Smooth muscle cell (in vitro differentiated cells): ENCODE measurements at regions not wholly inside any gene's neighbourhood (a gene's known extent, or its start where the extent isn't known, plus 50 kb on each side); places are given as distances from the start of the nearest gene placed in this dataset.
"Not testable (repeated sequence)": the region's sequence is repeated elsewhere in the genome, so short reads cannot be mapped to it uniquely, and the experiment has no call there.

Experiments used
- DNase-seq: peaks from one replicate; lab custom pipeline; 2025; ENCODE audit not compliant: unreplicated experiment; lab: John Stamatoyannopoulos, UW
- H2AFZ ChIP-seq: fragments of 200-600 bp; sonication (generic); 2 replicates; pipeline ENCODE4 v1.6.0; 2016; ENCODE audit warnings: antibody characterized with exemption, low read depth, mild to moderate bottlenecking
- H3F3A ChIP-seq: fragments of 200-600 bp; sonication (generic); 2 replicates; pipeline ENCODE4 v1.6.0; 2017; ENCODE audit warnings: antibody characterized with exemption, low read depth
- H3K27ac ChIP-seq: fragments of 200-600 bp; sonication (generic); 2 replicates; pipeline ENCODE4 v1.5.1; 2016; ENCODE audit warnings: low read depth, mild to moderate bottlenecking
- H3K27me3 ChIP-seq: fragments of 200-600 bp; sonication (generic); 2 replicates; pipeline ENCODE4 v1.6.1; 2016; ENCODE audit warnings: low read depth, mild to moderate bottlenecking
- H3K36me3 ChIP-seq: fragments of 200-600 bp; sonication (generic); 2 replicates; pipeline ENCODE4 v1.5.1; 2016; ENCODE audit warnings: low read depth
- H3K4me1 ChIP-seq: fragments of 200-600 bp; sonication (generic); 2 replicates; pipeline ENCODE4 v1.5.1; 2016; ENCODE audit warnings: low read depth
- H3K4me2 ChIP-seq: fragments of 200-600 bp; sonication (generic); 2 replicates; pipeline ENCODE4 v1.6.0; 2016; ENCODE audit warnings: mild to moderate bottlenecking
- H3K4me3 ChIP-seq: fragments of 200-600 bp; sonication (generic); 2 replicates; pipeline ENCODE4 v1.5.1; 2016; ENCODE audit warnings: mild to moderate bottlenecking
- H3K79me2 ChIP-seq: fragments of 200-600 bp; sonication (generic); 2 replicates; pipeline ENCODE4 v1.6.0; 2016; ENCODE audit warnings: low read depth, mild to moderate bottlenecking
- H3K9ac ChIP-seq: fragments of 200-600 bp; sonication (generic); 2 replicates; pipeline ENCODE4 v1.6.0; 2016; ENCODE audit warnings: low read depth
- H3K9me3 ChIP-seq: fragments of 200-600 bp; sonication (generic); replicated peaks from 2 replicates; pipeline ENCODE4 v1.5.1; 2016; ENCODE audit warnings: low read depth
- H4K20me1 ChIP-seq: fragments of 200-600 bp; sonication (generic); 2 replicates; pipeline ENCODE4 v1.6.0; 2016; ENCODE audit warnings: low read depth
- WGBS: methylation state at CpG from one replicate; pipeline ENCODE4 v1.1.7; 2016; ENCODE audit warnings: low lambda C conversion rate; 5-methylcytosine and 5-hydroxymethylcytosine counted together
- TF ChIP-seq, protein P1 (sequence below): fragments of 200-600 bp; sonication (generic); IDR thresholded peaks from 2 replicates; pipeline ENCODE4 v1.5.1; 2017; ENCODE audit warnings: borderline replicate concordance, mild to moderate bottlenecking, antibody characterized with exemption; ENCODE audit not compliant: insufficient read depth, poor library complexity, severe bottlenecking

- no peak overlapping the region for H3K27ac ChIP-seq
- H3K9ac ChIP-seq = no peak overlapping the region
- WGBS = 54% methylated on average over 3 of the region's 3 CpGs
- TF ChIP-seq, protein P1, sequence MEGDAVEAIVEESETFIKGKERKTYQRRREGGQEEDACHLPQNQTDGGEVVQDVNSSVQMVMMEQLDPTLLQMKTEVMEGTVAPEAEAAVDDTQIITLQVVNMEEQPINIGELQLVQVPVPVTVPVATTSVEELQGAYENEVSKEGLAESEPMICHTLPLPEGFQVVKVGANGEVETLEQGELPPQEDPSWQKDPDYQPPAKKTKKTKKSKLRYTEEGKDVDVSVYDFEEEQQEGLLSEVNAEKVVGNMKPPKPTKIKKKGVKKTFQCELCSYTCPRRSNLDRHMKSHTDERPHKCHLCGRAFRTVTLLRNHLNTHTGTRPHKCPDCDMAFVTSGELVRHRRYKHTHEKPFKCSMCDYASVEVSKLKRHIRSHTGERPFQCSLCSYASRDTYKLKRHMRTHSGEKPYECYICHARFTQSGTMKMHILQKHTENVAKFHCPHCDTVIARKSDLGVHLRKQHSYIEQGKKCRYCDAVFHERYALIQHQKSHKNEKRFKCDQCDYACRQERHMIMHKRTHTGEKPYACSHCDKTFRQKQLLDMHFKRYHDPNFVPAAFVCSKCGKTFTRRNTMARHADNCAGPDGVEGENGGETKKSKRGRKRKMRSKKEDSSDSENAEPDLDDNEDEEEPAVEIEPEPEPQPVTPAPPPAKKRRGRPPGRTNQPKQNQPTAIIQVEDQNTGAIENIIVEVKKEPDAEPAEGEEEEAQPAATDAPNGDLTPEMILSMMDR = no peak
- H2AFZ ChIP-seq = no peak overlapping the region
- no peaks in the 10 kb centered on the region for H4K20me1 ChIP-seq
- no peaks in the 10 kb centered on the region for H3K79me2 ChIP-seq
- H3K4me1 ChIP-seq = no peaks in the 10 kb centered on the region
- H3K4me3 ChIP-seq = no peak overlapping the region
- H3K9me3 ChIP-seq = no peaks in the 10 kb centered on the region
- H3F3A ChIP-seq = no peaks in the 10 kb centered on the region
- H3K36me3 ChIP-seq = no peaks in the 10 kb centered on the region
- DNase-seq = no peak
- no peak overlapping the region for H3K4me2 ChIP-seq
- H3K27me3 ChIP-seq = no peaks in the 10 kb centered on the region
These were observed 98.2 kb upstream of the CCNG1 start for GRCh38 chr5:163339148-163339547.

DNA sequence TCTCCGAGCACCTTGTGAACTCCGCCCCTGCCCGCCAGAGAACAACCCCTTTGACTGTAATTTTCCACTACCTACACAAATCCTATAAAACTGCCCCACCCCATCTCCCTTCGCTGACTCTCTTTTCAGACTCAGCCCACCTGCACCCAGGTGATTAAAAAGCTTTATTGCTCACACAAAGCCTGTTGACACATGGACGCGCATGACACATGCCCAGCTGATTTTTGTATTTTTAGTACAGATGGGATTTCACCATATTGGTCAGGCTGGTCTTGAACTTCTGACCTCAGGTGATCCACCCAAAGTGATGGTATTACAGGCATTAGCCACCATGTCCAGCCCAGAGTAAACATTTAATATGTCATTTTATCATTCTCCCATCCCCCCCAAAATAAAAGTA, 97.0 kb upstream of the CCNG1 start:
- not testable (repeated sequence) for H3K9me3 ChIP-seq, H3K27ac ChIP-seq, H3K27me3 ChIP-seq, H4K20me1 ChIP-seq, H3K4me2 ChIP-seq, DNase-seq, H3K4me3 ChIP-seq, H3K9ac ChIP-seq, H3F3A ChIP-seq, H3K79me2 ChIP-seq, H3K36me3 ChIP-seq, H3K4me1 ChIP-seq, H2AFZ ChIP-seq
- WGBS = 95% methylated on average over 6 of the region's 6 CpGs

GRCh38 chr5:163342306-163342705, 95.1 kb upstream of the CCNG1 start:
- Histone ChIP-seq H3K9me3 (no peaks in the 10 kb centered on the region), H3K27ac (no peak overlapping the region), H3K4me3 (no peak overlapping the region), H3K9ac (no peak overlapping the region), H2AFZ (no peak overlapping the region), H3K79me2 (no peaks in the 10 kb centered on the region), H3K36me3 (no peaks in the 10 kb centered on the region), H3K27me3 (no peaks in the 10 kb centered on the region), H3F3A (no peaks in the 10 kb centered on the region), H3K4me1 (peaks cover 2% of the 10 kb centered on the region), H4K20me1 (no peaks in the 10 kb centered on the region), H3K4me2 (no peak overlapping the region)
- TF ChIP-seq, protein P1 = no peak
- WGBS = 92% methylated on average over 2 of the region's 2 CpGs
- DNase-seq = no peak

- no peaks in the 10 kb centered on the region for H3K36me3 ChIP-seq
- WGBS = 29% methylated on average over 3 of the region's 3 CpGs
These were observed 92.2 kb upstream of the CCNG1 start for GRCh38 chr5:163345216-163345615.

More at GRCh38 chr5:163345216-163345615, 92.2 kb upstream of the CCNG1 start:
- H3F3A ChIP-seq = peaks cover 2% of the 10 kb centered on the region
- no peak overlapping the region for H3K9ac ChIP-seq
- no peaks in the 10 kb centered on the region for H3K79me2 ChIP-seq
- TF ChIP-seq, protein P1 = no peak
- no peak overlapping the region for H2AFZ ChIP-seq
- no peaks in the 10 kb centered on the region for H3K9me3 ChIP-seq
- H3K27ac ChIP-seq = no peak overlapping the region
- no peak for DNase-seq
- H3K4me1 ChIP-seq = peaks cover 4% of the 10 kb centered on the region
- no peak overlapping the region for H3K4me2 ChIP-seq
- no peak overlapping the region for H3K4me3 ChIP-seq
- H4K20me1 ChIP-seq = no peaks in the 10 kb centered on the region
- H3K27me3 ChIP-seq = no peaks in the 10 kb centered on the region
